HUDEP-2 (cell line): ENCODE measurements at regions not wholly inside any gene's neighbourhood (a gene's known extent, or its start where the extent isn't known, plus 50 kb on each side); places are given as distances from the start of the nearest gene placed in this dataset.
A peak's percentile ranks its signal among the peaks of the same experiment; 100 is the strongest.

Experiments used
- DNase-seq, 76 experiments: peaks; one replicate each; lab custom pipeline; 2025; ENCODE audit not compliant: unreplicated experiment in 76 of 76; lab: John Stamatoyannopoulos, UW

DNA sequence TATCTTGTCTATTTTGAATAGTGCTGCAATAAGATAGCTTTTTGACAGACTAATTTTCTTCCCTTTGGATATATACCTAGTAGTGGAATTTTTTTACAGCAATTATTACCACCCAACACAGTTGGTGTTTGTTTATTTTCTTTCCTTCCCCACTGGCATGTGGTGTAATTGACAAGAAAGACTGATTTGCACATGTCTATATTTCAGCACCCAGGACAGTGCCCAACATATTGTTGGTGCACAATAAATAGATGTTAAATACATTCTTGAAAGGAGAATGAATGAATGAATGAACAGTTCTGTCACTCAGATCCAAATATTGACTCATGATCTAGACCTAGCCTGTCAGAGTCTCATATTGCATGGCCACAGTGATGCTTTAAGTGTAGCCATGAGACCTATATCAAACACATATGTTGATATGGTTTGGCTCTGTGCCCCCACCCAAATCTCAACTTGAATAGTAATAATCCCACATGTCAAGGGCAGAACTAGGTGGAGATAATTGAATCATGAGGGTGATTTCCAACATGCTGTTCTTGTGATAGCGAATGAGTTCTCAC is 538.2 kb downstream of the NYAP2 start:
- no peak for DNase-seq

DNA sequence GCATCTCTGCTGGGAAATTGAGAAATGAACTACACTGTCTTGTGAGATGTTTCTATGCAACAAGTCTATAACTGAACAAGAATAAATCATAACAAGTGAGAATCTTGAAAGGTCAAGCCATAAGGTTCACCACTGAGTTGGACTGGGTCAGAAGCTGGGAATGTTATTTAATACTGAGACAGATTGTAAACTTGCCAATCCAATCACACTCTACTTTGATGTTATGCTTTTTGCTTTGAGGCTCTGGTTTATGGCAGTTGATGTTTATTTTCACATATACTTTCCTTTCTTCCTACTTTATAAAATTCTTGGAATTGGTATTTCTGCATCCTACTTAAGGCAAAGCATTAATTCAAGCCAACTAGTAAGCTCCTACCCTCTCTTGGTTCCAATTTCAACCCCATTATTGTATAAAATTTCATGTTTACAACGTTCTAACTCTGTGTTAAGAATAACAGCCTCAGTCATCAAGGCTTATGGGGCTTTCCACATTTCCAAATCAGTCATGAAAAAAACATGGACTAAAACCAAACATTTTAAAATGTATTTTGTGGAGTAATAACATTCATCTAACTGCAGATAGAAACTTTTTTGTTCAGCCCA is 533.4 kb downstream of the NYAP2 start:
- no peak for DNase-seq

DNA sequence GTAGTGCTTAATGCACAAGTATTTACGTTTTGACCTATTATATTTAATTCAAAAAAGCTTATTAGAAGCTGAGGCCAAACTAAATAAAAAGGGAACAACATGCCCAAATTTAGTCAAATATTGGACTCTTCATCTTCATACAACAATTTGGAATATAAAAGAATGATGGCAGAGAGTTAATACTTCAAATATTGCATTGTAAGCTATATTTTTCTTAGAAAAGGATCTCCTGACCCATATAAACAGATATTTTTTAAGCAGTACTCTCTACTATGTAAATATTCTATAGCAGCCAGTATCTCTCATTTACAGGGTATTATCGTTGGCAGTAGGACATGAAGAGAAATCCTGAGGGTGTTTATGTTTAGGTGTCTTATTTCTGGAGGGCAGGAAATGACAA is 531.2 kb downstream of the NYAP2 start:
- DNase-seq = no peak

DNA sequence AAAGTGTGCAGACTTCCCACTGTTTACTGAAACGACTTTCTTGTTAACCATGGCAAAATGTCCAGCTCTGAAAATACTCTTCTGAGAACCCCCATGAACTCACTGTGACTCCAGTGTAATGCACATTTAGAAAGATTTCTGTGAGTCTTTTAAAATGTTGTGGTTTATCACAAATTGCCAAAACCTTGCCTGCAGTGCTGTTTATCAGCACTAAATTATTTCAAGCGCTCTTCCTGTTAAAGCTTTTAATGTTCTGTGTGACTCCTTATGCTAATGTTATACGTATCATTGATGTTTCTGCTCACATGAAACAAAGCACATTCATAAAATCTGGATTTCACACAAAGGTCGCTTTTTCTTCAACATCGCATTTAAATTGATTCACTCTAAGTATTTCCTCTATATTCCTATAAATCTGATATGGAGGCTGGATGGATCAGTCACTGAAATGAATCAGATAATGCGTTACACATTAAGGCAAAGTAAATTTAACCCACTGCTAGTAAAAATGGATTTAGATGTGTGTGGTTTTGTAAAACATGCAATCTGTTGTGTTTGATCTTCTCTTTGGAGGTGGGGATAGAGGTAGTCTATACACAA is 521.2 kb downstream of the NYAP2 start:
- DNase-seq = no peak

DNA sequence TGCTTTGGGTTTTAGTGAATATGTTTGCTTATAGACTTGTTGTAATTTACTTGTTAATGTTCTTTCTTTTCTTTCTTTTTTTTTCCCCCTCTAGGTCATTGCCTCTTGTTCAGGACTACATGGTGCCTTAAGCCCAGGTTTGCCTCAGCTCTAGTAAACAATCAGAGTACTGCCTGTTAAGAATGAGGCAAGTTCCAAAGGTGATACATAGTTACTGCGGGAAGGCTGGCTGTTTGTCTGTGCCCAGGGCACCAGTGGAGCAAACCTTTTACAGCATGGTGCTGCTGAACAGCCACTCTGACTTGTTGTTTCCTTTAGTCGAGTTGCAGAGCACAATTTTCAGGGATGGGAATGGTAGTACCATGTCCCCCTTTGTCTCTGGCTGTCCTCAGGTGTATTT is 517.2 kb downstream of the NYAP2 start:
- DNase-seq = no peak

DNA sequence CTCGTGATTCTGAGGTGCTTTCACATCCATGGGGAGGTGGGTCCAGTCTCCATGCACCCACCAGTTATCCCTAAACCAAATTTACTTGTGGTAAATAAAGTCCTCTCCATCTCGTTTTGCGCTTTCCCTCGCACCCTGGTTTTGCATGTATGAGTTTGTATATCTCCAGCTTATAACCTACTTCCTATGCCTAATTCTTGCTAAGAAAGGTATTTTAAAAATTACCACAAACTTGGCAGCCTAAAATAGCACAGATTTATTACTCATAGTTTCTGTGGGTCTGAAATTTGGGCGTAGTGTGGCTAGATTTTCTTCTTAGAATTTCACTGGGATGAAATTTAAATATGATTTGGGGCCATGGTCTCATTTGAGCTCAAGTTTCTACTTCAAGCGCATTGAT is 511.5 kb downstream of the NYAP2 start:
- no peak for DNase-seq

DNA sequence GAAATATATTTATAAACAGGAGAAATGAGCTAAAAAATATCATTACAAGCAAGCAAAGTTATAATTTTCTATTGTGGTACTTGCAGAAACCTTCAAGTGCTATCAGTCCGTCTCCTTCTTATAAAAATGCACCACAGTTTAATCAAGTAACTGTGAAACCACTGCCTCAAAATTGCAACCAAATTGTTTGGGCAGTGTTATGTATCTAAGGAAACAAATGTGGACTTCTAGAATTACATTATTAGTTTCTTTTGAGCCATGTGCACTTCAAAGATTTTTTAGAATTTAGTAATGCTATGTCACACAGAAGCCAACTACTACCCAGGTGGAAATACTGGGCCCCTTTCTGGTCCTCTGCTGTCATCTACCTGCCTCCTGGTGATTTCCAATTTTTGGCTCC is 495.6 kb downstream of the NYAP2 start:
- DNase-seq = no peak

DNA sequence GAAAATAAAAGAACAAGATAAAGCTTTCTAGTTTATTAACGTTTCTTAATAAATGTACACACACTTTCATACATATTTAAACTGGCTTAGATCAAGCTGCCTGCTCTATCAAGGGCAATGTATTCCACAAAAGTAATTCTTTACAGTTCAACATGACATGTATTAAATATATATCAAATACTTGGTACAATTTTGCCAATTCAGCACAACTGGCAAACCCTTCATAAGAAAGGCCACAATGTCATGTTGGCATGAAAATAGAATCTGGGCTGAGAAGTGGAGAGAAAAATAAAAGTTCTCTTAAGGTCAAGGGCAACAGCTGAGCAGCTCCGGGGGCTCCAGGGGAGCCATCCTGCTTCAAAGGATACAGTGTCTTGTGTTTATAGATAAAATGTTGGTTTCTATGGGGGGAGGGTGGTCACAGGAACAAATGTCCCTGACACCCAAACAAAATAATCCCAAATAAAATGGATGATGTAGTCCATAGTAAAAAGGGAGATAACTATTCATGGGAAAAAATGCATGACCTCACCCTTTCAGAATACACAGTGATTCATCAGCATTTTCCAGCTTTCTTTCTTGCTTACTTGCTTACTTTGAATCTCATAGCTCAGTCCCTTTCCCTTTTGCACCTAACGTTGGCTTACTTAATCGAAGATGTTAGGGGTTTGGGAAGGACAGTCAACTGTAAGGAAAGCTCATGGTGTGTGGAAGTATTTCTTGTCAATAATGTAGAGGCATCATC is 494.9 kb downstream of the NYAP2 start:
- no peak for DNase-seq

DNA sequence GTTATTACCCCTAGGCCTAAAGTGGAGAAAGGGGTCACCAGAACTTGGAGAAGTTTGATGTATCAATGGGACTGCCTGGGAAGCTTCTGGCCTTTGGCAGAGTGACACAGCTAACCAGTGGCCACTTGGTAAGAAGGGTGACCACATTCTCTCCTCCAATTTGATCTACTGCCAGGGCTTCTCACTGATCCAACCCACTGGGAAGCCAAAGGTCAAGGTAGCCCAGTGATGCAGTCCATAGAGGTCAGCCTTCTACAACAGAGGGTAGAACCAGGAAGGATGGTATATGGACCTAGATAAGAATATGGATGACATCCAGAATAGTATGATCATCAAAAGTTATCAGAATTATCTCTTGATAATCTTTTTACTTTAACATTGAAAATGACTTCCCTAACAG is 493.6 kb downstream of the NYAP2 start:
- DNase-seq = no peak

DNA sequence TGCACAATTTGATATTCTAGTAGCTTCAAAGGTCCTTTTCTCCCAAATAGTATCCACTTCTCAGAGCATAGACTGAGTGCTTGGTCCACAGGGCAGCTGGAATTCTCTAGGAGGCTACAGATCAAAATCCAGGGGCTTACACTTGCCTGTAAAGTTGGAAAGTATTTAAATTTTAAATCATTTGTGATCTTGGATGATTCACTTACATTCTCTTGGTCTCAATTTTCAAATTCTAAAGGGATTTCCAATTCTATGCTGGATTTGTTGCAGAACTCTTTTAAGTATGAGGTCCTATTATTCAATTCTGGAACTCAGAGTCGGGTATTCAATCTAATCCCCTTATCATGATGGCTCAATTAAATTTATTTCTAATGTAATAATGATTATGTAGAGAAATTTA is 492.3 kb downstream of the NYAP2 start:
- DNase-seq = no peak

DNA sequence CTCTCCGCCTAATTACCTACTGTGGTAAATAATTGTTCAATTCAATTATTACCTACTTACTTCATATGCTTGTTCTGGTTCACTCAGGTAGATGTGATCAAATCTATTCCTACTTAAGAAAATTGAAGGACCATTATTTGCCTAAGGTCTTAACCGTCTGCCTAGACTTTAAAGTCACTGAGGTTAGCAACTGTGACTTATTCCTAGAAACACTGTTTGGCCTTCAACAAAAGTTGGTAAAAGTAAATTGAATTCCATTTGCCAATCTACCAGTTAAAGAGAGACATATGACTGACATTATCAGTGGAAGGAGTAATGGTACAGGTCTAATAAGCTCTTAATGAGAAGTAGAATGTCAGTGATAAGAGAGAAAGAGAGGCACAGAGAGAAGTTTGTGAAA is 491.5 kb downstream of the NYAP2 start:
- DNase-seq = no peak

DNA sequence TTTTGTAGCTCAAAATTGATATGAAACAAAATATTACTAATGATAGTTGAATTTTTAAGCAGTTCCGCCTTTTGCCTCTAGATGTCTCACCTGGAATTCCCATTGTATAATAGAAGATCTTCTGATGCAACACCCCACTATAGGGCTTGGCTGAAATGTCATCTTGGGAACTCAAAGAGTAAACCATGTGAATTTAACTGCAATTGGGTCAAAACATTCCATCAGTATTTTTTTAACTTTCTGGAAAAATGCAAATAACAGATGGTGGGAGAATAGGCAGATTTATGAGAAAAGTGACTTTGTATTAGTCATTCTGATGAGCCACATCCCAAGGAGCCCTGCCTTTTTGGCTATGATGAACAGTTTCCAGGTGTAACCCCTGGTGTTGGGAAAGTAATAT is 489.9 kb downstream of the NYAP2 start:
- DNase-seq = peak in 3 of 76 experiments; percentile 2 to 13 (median 8)

DNA sequence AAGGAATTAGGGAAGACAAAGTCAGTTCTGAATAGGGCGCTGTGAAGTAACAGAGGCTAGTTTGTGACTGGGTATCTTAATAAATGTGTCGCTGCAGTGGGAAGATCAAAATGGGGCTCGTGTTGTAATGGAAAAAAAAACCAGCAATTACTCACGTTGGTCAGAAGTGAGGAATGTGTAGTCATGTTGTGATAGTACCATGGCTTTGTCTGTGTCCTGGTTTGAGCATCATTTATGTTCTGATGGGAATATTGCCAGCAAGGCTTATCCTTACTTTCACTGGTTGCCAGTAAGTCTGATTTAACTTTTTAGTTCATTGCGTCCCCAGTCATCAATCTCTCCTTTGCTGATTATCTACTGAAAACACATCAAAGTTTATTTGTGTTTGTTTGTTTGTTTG is 467.6 kb downstream of the NYAP2 start:
- DNase-seq = no peak

DNA sequence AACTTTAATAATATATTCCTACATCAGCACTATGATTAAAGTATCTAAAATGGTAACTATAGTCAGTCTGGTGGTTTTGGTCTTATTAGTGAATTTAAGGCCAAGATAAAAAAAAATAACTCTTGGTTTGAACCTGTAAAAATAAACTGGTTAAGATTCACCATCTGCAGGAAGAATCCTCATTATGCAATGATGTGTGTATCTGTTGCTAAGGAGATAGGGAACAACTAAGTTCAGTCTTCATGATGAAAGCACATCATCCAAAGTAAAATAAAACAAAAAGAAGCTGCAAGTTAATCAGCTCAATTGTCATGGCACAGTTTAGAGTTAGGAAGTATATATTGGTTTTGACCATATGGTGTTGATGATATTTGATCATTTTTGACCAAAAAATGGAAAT is 466.0 kb downstream of the NYAP2 start:
- DNase-seq = no peak

DNA sequence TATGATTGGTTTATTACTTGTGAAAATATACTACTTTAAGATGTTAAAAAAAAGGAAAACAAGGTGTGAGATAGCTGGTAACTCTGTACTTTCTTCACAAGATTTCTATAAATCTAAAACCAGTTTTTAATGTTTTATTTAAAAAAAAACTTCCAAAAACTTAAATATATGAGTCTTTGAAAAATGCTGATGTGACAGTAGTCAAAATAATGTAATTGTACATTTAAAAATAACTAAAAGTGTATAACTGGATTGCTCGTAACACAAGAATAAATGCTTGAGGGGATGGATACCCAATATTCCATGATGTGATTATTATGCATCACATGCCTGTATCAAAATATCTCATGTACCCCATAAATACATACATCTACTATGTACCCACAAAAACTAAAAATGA is 464.9 kb downstream of the NYAP2 start:
- DNase-seq = no peak

DNA sequence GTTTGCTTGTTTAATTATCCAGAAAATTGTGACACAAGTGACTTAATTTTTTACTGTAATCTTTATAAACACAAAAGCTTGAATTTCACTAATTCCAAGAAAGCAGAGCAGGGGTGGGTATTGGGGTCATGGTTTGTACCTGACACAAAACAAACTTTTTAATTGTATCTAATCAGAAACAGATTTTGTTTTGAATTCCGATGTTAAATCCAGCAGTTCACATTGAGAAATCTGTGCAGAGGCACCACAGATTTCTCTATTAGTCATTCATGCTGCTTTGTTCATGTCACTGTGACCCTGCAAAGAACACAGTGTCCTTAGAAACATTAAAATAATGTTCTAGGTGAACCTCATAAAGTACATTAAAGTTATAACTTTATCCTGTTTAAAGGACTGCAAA is 443.4 kb downstream of the NYAP2 start:
- no peak for DNase-seq

DNA sequence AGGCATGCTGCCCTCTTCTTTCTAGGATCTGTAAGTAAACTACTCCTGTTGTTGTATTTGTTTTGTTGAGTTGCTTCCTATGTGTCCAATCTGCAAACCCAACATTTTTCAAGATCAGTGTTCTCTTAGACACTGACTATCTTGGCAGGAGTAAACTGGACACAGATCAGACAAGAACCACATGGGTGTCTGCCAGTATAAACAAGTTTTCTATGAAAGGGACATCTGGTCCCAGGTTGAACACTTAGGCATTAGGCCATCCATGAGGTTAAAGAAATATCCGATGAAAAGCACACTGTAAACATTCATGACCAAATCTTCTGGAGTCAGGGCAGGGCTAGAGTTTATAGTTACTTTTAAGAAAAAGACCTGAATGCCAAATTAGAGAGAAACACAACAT is 441.8 kb downstream of the NYAP2 start:
- DNase-seq = no peak

DNA sequence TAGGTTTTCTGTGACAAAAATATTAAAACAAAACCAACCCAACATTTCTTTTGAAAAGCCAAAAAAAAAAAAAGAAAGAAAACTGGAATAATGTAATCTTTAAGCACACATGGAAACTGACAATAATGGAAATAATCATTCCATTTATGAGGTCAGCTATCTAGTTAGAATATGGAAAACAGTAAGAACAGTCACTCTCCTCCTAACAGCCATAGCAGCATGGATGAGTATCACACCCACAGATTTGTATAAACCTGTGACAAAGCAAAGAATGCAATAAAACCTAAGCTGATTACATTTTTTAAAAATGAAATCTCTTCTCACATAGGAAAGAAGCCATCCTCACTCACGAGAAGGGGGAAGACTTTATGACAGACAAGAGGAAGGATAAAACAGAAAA is 437.8 kb downstream of the NYAP2 start:
- DNase-seq = no peak

DNA sequence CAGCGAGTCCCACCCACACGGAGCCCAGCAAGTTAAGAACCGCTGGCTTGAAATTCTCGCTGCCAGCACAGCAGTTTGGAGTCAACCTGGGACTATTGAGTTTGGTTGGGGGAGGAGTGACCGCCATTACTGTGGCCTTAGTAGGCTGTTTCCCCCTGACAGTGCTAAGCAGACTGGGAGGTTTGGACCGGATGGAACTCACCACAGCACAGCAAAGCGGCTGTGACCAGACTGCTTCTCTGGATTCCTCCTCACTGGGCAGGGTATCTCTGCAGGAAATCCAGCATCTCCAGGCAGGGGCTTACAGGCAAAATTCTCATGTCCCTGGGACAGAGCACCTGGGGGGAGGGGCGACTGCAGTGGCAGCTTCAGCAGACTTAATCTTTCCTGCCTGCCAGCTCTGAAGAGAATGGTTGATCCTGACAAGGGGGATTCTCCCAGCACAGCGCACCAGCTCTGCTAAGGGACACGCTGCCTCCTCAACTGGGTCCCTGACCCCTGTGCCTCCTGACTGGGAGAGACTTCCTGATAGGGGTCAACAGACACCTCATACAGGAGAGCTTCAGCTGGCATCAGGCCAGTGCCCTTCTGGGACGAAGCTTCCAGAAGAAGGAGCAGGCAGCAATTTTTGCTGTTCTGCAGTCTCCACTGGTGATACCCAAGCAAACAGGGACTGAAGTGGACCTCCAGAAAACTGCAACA is 425.4 kb downstream of the NYAP2 start:
- no peak for DNase-seq

DNA sequence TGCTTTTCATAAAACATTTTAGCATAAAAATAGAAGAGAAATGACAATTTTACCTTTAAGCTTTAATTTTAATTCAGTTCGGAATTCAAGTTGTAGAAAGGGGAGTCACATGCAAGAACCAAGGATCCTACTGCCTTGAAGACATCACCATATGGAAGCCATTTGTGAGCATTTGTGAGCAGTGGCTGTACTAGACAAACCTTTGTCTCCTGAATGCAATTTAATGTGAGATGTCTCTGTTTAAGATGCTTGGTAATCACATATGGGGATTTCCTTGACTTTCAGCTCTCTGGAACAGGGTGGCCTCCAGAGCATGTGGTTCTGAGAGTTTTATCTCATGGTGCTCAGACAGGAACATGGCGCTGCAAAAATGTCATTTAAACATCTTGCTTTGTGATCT is 421.8 kb downstream of the NYAP2 start:
- no peak for DNase-seq

DNA sequence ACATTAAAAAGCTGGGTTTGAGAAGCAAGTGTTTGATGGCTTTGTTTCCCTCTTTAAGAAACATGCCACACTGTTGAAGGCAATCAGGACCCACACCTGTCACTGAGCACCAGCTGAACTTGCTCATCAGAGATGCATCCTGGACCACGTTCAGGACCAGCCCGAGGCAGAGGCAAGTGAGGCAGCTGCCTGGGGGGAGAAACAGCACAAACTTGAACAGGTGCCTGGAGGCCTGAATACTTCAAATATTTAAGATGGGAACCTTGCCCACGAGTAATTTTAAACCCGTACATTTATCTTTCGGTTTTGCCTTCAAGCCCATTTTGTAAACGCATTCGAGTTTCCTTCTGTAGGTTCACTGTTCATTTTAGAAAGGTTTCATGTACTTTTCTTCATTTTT is 421.3 kb downstream of the NYAP2 start:
- no peak for DNase-seq
